ENCODE measurements at regions not wholly inside any gene's neighbourhood (a gene's known extent, or its start where the extent isn't known, plus 50 kb on each side); places are given as distances from the start of the nearest gene placed in this dataset.
"Not testable (repeated sequence)": the region's sequence is repeated elsewhere in the genome, so short reads cannot be mapped to it uniquely, and the experiment has no call there.

DNA sequence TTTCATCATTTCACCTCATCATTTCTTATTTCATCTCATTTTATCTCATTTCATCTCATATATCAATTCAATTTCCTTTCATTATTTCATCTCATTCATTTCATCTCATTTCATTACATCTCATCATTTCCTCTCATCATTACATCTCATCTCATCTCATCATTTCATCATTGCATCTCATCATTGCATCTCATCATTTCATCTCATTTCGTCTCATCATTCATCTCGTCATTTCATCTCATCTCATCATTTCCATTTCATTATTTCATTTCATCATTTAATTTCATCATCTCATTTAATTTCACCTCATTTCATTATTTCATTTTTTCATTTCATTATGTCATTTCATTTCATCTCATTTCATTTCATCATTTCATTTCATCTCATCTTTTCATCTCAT lies 168.5 kb upstream of the FAM72C start:
- DNase-seq (ENCODE audit: low read depth, low spot score) = not testable (repeated sequence)

DNA sequence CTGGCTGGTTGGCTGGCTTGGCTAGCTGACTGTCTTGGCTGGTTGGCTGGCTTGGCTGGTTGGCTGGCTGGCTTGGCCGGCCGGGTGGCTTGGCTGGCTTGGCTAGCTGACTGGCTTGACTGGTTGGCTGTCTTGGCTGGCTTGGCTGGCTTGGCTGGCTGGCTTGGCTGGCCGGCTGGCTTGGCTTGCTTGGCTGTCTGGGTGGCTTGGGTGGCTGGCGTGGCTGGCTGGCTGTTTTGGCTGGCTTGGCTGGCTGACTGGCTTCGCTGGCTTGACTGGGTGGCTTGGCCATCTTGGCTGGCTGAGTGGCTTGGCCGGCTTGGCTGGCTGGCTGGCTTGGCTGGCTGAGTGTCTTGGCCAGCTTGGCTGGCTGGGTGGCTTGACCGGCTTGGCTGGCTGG lies 133.2 kb upstream of the FAM72C start:
- DNase-seq (ENCODE audit: low read depth, low spot score) = not testable (repeated sequence)

DNA sequence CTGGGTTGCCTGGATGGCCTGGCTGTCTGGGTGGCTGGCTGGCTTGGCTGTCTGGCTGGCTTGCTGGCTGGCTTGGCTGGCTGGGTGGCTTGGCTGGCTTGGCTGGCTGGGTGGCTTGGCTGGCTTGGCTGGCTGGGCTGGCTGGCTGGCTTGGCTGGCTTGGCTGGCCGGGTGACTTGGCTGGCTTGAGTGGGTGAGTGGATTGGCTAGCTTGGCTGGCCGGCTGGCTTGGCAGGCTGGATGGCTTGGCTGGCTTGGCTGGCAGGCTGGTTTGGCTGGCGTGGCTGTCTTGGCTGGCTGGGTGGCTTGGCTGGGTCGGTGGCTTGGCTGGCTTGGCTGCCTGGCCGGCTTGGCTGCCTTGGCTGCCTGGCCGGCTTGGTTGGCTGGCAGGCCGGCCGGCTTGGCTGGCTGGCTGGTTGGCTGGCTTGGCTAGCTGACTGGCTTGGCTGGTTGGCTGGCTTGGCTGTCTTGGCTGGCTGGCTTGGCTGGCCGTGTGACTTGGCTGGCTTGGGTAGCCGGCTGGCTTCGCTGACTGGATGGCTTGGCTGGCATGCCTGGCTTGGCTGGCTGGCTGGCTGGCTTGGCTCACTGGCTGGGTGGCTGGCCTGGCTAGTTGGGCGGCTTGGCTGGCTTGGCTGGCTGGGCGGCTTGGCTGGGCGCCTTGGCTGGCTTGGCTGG lies 132.4 kb upstream of the FAM72C start:
- peak; percentile 38 for DNase-seq (ENCODE audit: low read depth, low spot score)

DNA sequence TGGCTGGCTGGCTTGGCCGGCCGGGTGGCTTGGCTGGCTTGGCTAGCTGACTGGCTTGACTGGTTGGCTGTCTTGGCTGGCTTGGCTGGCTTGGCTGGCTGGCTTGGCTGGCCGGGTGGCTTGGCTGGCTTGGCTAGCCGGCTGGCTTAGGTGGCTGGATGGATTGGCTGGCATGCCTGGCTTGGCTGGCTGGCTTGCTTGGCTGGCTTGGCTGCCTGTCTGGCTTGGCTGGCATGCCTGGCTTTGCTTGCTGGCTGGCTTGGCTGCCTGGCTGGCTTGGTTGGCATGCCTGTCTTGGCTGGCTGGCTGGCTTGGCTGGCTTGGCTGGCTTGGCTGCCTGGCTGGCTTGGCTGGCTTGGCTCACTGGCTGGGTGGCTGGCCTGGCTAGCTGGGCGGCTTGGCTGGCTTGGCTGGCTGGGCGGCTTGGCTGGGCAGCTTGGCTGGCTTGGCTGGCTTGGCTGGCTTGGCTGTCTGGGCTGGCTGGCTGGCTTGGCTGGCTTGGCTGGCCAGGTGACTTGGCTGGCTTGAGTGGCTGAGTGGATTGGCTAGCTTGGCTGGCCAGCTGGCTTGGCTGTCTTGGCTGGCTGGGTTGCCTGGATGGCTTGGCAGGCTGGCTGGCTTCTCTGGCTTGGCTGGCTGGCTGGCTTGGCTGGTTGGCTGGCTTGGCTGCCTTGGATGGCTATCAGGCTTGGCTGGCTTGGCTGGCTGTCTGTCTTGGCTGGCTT lies 131.5 kb upstream of the FAM72C start:
- DNase-seq (ENCODE audit: low read depth, low spot score) = peak; percentile 40

DNA sequence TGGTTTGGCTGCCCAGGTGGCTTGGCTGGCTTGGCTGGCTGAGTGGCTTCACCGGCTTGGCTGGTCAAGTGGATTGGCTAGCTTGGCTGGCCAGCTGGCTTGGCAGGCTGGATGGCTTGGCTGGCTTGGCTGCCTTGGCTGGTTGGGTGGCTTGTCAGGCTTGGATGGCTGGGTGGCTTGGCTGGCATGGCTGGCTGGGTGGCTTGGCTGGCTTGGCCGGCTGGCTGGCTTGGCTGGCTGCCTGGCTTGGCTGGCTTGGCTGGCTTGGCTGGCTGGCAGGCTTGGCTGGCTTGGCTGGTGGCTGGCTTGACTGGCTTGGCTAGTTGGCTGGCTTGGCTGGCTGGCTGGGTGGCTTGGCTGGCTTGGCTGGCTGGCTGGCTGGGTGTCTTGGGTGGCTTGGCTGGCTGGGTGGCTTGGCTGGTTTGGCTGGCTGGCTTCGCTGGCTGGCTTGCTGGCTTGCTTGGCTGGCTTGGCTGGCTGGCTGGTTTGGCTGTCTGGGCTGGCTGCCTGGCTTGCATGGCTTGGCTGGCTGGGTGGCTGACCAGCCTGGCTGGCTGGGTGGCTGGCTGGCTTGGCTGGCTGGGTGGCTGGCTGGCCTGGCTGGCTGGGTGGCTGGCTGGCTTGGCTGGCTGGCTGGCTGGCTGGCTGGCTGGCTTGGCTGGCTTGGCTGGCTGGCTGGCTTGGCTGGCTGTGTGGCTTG lies 130.4 kb upstream of the FAM72C start:
- DNase-seq (ENCODE audit: low read depth, low spot score) = peak; percentile 1

DNA sequence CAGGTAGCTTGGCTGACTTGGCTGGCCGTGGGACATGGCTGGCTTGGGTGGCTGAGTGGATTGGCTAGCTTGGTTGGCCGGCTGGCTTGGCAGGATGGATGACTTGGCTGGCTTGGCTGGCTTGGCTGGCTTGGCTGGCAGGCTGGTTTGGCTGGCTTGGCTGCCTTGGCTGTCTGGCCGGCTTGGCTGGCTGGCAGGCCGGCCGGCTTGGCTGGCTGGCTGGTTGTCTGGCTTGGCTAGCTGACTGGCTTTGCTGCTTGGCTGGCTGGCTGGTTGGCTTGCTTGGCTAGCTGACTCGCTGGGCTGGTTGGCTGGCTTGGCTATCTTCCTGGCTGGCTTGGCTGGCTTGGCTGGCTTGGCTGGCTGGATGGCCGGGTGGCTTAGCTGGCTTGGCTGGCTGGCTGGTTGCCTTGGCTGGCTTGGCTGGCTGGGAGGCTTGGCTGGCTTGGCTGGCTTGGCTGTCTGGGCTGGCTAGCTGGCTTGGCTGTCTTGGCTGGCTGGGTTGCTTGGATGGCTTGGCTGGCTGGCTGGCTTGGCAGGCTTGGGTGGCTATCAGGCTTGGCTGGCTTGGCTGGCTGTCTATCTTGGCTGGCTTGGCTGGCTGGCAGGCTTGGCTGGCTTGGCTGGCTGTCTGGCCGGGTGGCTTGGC lies 129.7 kb upstream of the FAM72C start:
- peak; percentile 2 for DNase-seq (ENCODE audit: low read depth, low spot score)

DNA sequence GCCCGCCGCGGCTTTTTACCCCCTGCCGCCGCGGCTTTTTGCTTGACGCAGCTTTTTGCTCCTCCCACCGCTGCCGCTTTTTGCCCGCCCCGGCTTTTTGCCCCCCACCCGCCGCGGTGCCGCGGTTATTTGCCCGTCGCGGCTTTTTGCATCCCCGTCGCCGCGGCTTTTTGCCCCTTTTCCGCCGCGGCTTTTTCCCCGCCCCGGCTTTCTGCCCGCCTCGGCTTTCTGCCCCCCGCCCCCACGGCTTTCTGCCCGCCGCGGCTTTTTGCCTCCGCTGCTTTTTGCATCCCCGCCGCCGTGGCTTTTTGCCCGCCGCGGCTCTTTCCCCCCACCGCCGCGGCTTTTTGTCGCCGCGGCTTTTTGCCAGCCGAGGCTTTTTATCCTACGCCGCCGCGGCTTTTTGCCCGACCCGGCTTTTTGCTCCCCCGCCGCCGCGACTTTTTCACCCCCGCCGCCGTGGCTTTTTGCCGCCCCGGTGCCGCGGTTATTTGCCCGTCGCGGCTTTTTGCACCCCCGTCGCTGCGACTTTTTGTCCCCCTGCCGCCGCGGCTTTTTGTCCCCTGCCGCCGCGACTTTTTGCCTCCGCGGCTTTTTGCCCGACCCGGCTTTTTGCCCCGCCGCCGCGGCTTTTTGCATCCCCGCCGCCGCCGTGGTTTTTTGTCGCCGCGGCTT lies 105.5 kb upstream of the FAM72C start:
- not testable (repeated sequence) for DNase-seq (ENCODE audit: low read depth, low spot score)

DNA sequence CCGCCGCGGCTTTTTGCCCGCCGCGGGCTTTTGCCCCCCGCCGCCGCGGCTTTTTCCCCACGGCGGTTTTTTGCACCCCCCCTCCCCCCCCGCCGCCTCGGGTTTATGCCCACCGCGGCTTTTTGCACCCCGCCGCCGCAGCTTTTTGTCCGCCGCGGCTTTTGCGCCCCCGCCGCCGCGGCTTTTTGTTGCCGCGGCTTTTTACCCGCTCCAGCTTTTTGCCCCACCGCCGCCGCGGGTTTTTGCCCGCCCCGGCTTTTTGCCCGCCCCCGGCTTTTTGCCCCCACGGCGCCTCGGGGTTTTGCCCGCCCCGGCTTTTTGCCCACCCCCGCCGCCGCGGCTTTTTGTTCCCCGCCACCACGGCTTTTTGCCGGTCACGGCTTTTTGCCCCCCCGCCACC lies 104.9 kb upstream of the FAM72C start:
- not testable (repeated sequence) for DNase-seq (ENCODE audit: low read depth, low spot score)

DNA sequence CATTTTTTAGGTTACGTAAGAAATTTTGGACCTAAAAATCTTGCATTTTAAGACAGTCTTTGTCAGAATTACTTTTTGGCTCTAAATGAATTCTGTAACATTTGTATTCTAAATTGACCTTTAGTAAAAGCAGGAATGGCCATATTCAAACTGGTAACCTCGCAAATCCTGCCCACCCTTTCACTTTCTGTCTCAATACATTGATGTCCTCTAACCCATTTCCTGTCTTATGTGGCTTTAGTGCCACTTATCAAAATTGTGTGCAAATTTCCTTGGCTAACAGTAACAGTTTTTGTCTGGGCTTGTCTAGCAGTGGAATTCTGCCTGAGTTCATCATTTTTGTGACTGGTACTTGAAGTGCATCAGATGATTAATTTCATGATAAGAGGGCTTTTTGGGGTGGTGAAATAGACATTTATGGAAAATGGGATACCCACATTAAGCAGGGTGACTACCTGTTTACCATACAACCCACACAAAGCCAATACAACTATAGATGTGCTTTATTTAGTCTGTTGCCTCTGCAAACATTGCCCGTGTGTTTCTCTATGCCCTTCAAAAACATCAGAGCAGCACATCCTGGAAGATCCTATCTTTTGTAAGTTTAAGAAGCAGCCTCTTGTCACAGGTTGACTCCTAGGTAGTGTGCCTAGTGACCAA lies 98.7 kb upstream of the FAM72C start:
- not testable (repeated sequence) for DNase-seq (ENCODE audit: low read depth, low spot score)

DNA sequence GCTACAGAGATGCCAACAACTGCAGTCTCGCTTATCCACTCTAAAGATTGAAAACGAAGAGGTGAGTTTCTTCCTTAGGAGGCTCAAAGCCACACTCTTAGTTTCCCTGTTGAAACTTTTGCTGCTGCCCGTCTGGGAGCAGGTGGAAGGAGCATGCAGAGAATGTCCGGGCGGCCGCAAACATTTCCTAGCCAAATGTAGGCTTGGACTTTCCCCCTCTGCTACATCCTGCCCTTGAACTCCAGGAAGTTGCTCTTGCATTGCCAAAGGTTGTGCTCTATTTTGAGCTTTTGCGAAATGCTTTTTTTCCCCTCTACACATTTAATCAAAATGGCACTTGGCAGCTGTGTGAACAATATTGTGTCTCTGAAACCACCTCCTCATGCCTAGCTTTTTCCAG lies 95.3 kb upstream of the FAM72C start:
- DNase-seq (ENCODE audit: low read depth, low spot score) = not testable (repeated sequence)

DNA sequence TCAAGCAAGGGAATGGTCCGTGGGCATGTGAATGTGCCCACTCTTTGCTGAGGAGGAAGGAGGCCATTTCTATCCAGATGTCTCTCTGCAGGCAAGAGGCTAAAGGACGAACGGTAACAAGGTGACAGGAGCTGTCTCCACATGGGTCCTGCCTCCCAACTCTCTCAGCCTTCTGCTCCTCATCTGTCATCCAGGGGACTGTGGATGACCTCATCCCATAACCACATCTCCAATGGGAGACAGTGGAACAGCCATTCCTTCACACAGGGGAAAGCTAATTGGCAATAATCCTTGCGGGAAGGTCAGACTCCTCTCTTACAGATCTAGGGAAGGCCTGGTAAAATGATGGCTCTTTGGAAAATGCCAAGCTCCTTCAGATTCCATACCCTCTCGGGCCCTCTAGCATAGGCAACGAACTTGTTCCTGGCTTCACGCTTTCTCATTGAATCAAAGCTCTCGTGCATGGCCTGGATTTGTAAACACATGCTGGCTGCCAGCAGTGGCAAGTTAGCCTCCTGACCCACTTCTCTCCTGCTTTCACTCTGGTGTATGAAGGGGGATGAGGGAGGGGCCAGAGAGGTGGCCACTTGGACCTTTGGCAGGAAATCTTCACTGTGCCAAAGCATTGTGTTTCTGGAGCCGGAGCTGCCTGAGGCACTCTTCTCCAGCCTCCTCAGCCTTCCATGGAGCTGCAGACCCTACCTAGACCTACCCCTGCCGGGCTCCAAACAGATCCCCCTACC lies 94.5 kb upstream of the FAM72C start:
- not testable (repeated sequence) for DNase-seq (ENCODE audit: low read depth, low spot score)

DNA sequence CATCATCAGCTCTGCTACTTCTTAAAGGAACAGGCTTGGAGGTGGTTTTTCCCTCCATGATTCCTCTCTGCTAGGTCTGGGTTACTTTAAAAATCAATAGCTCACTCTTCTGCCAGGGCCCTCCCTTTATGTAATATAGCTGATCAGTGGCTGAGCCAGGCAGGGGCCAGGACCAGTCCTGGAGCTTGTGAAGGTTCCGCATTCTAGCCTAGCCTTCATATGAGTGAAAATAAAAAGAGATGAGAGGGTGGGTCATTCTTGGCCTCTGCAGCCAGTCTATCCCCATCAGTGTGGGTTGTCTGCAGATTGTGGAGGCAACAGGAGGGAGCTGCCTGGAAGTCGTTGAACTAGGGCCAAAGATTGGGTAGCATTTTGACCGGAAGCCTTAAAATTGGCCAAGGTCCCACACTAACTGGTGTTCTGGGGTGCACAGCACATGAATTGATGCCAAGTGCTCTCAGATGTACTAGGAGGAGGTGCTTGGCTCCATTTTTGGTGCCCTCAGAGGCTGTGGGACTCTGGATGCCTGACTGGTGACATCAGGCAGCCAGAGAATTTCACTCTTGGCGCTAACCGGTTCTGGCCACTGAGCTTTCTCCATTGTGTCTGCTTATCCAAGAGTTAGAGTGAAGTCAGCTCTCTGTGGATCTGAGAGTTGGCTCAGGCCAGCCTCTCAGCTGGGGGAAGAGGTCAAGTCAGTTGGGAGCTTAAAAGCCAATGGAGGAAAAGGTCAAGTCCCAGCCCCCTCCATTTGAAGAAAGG lies 93.7 kb upstream of the FAM72C start:
- not testable (repeated sequence) for DNase-seq (ENCODE audit: low read depth, low spot score)

DNA sequence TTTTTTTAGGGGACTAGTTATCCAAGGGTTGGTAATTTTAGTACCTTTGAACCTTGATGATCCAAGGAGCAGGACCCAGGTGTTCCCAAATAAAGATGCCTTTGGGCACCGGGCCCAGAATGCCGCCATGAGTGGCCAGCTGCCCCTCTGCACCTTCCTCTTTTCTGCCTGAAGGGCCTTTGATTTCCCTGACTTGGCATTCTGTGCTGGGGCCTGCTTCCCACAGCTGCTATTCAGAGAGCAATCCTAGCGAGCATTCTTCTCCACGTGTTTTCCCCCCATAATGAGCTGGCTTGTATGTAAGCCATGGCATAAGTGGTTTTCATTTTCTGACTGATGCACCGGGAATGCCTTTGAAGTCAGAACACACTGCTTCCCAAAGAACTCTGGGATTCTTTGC lies 77.6 kb upstream of the FAM72C start:
- DNase-seq (ENCODE audit: low read depth, low spot score) = not testable (repeated sequence)

DNA sequence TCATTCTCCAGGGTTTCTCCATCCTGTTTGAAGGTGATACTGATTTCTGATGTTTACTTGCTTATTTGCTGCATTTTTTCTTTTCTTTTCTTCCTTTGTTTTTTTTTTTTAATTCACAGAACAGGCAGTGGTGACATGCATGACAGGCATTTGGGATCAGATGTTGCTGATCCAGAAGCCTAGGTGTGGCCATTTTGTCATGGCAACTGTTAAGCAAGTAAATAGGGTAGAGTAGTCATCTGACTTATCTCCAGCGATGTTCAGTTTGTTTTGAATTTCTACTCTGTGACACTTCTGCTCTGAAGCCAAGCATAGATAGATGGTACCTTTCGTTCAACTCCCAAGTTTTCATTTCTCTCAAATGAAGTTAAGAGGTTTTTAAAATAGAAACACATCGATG lies 74.9 kb upstream of the FAM72C start:
- DNase-seq (ENCODE audit: low read depth, low spot score) = not testable (repeated sequence)

DNA sequence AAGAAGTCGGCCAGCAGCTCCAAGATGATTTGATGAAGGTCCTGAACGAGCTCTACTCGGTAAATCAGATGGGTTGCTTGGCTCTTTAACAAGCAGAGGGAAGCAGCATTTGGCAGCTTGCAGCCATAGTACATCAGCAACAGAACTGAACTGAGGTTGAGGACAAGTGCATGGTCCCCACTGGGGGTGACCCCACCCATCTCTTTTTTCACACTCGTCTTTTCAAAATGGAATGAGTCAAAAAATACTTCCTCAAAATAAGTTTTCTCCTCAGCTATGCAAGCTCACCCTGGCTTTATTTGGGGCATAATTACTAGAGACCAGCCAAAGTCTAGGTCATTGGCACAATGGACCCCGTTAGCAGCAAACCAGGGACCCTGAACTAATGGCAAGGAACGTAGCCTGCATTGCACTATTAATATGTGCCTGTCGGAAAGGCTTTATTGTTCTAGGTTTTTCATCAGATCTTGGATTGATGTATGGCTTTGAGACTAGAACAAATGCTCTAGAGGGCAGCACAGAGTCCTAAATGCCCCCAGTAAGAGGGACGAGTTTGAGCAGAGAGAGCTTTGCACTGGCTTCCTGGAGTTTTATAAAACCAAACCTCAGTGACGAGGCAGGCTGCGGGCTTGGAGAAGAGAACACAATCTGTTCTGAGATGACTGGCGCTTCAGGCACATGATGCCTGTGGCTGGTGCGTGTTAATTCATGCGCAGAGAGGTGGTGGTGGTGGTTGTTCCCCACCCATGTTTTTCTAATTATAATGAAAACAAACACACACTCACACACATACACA lies 74.2 kb upstream of the FAM72C start:
- DNase-seq (ENCODE audit: low read depth, low spot score) = not testable (repeated sequence)

DNA sequence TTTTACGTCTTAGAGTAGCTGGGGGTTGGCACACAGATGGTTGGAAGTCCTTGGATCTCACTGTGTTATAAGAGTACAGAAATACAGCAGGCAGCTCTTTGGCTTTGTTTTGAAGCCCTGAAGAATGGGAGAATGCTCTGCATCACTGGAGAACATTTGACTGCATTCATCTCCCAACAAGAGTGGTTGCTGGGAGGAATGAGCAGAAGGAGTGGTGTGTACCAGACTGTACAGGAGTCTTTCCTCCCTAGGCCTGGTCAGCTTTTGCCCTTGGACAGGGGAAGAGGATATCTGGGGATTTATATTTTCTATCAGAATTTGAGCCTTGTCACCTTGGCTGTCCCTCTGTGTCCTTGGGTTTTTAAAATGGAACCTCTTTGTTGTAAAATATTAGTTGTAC lies 70.5 kb upstream of the FAM72C start:
- DNase-seq (ENCODE audit: low read depth, low spot score) = not testable (repeated sequence)

DNA sequence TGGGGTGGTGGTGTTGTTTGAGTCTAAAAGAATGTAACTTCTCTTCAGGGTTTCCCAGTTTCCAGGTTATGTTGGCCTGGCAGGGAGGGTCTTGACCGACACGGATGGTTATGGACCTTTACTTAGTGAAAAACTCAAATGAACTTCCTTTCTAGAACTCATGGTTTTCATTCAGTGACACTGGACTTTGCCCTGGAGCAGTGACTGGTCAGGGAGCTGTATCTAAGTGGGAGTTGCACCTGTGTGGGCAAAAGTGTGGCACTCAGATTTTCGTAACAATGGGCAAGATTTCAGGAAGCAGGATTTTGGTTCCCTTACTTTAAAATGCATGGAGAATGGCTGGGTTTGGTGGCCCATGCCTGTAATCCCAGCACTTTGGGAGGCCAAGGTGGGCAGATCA lies 68.5 kb upstream of the FAM72C start:
- DNase-seq (ENCODE audit: low read depth, low spot score) = not testable (repeated sequence)

DNA sequence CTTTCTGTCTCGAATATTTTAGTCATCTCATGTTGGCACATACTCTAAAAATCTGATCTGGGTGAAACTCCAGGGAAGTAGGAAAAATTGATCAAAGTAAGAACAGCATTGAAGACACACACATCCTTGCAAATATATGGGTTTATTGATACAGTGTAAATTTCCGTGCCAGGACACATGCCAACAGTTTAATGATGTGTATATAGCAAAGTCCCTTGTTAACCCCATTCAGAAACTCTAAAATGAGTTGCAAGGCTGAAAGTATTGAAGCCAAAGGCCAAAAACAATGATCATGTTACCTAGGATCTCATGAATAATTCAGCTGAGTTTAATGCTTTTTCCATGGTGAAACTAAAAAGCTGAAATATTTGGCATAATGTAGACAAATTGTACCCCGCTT lies 62.3 kb upstream of the FAM72C start:
- DNase-seq (ENCODE audit: low read depth, low spot score) = not testable (repeated sequence)

DNA sequence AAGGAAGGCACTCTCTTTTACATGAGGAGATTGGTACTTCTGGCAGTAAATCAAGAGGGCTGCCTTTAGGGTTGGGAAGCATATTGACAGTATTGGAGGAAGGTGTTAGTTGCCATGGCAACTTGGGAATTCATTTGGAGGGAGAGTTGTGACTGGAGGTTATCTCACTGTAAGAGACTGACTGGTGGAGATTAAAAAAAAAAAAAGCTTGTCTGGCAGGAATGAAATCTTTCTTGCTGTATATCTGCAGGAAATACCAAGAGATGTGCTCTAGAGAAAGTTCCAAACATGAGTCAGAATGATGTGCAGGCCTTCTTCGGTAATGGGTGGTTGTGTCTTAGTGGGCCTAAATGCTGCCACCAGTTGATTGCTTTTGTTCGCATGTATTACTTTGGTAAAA lies 59.8 kb upstream of the FAM72C start:
- DNase-seq (ENCODE audit: low read depth, low spot score) = not testable (repeated sequence)
